HUES48 (cell line): ENCODE measurements at regions not wholly inside any gene's neighbourhood (a gene's known extent, or its start where the extent isn't known, plus 50 kb on each side); places are given as distances from the start of the nearest gene placed in this dataset.

Source experiments
- H3K27ac ChIP-seq: one replicate; pipeline ENCODE4 v1.7.0; 2013; ENCODE audit warnings: low read depth, low read length, inconsistent platforms
- H3K27me3 ChIP-seq: 2 replicates; pipeline ENCODE4 v1.6.1; 2013; ENCODE audit warnings: mild to moderate bottlenecking, low read length; ENCODE audit not compliant: control insufficient read depth, insufficient read depth
- H3K36me3 ChIP-seq: 2 replicates; pipeline ENCODE4 v1.6.1; 2013; ENCODE audit warnings: low read length; ENCODE audit not compliant: control insufficient read depth, insufficient read depth
- H3K4me1 ChIP-seq: 2 replicates; pipeline ENCODE4 v1.6.1; 2013; ENCODE audit warnings: mild to moderate bottlenecking, low read length; ENCODE audit not compliant: control insufficient read depth, insufficient read depth
- H3K4me3 ChIP-seq: 2 replicates; pipeline ENCODE4 v1.5.1; 2013; ENCODE audit warnings: mild to moderate bottlenecking, low read depth, low read length
- H3K9ac ChIP-seq: 2 replicates; pipeline ENCODE4 v1.6.1; 2013; ENCODE audit warnings: mild to moderate bottlenecking, low read depth, low read length, moderate library complexity
- H3K9me3 ChIP-seq: 2 replicates; pipeline ENCODE4 v1.6.1; 2013; ENCODE audit warnings: low read length; ENCODE audit not compliant: control insufficient read depth, insufficient read depth

DNA sequence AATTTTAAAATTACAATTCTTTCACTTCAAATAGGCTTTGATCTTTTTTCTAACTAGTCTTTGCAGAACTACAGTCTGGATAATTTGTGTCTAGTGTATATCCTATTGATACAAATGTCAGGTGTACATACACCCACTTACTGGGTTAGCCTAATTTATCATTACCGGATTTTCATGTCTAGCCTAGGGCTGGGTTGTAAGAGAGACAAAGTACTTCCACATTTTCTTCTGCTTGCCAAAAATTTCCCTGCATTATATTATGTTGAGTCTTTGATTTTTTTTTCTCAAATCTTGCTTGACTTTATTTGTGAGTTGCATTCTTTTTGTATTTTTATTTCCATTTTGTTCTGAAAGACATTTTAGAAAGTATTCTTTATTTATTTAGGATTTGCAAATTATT is 284.8 kb upstream of the FZD8 start:
- H3K9ac ChIP-seq, result no peak overlapping the region
- H3K27ac ChIP-seq, result no peak overlapping the region
- H3K4me1 ChIP-seq, result peaks cover 28% of the 10 kb centered on the region
- H3K4me3 ChIP-seq, result no peak overlapping the region
- H3K27me3 ChIP-seq, result no peaks in the 10 kb centered on the region
- no peaks in the 10 kb centered on the region for H3K36me3 ChIP-seq
- no peaks in the 10 kb centered on the region for H3K9me3 ChIP-seq

DNA sequence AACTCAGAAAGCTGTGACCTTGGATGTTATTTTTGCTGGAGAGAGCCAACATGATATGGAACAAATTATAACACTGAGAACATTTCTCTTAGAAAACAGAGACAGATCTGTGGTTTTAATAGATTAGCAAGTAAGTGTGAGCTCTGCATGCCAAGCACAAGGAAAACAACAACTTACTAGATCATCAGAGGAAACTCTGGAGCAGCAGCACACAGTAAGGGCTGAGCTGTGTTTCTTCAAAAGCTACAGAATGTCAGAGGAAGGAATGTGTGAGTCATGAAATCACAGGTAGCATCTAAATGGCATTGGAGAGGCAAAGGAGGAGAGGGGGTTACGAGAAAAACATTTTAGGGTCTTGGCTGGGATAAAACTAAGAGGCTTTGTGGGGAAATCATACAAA is 283.4 kb upstream of the FZD8 start:
- peak overlapping the region; percentile 79 for H3K27ac ChIP-seq
- no peaks in the 10 kb centered on the region for H3K9me3 ChIP-seq
- H3K4me3 ChIP-seq, result no peak overlapping the region
- H3K36me3 ChIP-seq, result no peaks in the 10 kb centered on the region
- no peaks in the 10 kb centered on the region for H3K27me3 ChIP-seq
- H3K9ac ChIP-seq, result no peak overlapping the region
- peaks cover 28% of the 10 kb centered on the region for H3K4me1 ChIP-seq

DNA sequence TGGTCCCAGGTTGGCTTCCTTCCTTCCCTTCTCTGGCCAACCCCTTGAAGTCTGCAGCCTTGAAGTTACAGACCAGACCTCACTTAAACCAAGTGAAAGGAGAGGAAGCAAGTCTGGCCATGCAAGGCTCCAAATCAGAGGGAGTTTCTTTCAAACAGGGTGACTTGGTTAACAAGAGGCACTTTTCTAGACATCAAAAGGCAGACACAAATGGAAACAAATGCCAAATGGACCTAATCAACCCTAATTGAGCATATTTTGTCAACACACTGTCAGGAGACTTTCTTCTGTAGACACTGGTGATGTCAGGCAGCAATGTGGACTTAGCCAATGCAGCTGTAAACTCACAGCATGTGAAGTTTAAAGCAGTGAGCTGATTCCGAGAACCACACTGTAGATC is 282.7 kb upstream of the FZD8 start:
- H3K4me3 ChIP-seq, result no peak overlapping the region
- H3K9me3 ChIP-seq, result no peaks in the 10 kb centered on the region
- H3K27ac ChIP-seq, result peak overlapping the region; percentile 79
- no peak overlapping the region for H3K9ac ChIP-seq
- H3K4me1 ChIP-seq, result peaks cover 28% of the 10 kb centered on the region
- H3K27me3 ChIP-seq, result no peaks in the 10 kb centered on the region
- H3K36me3 ChIP-seq, result no peaks in the 10 kb centered on the region

- Histone ChIP-seq H3K4me3 (no peak overlapping the region), H3K27me3 (no peaks in the 10 kb centered on the region), H3K4me1 (peaks cover 28% of the 10 kb centered on the region), H3K27ac (no peak overlapping the region), H3K9me3 (no peaks in the 10 kb centered on the region), H3K9ac (no peak overlapping the region), H3K36me3 (no peaks in the 10 kb centered on the region)
Measured at GRCh38 chr10:35922876-35923600, 280.9 kb upstream of the FZD8 start.

GRCh38 chr10:35921866-35922350 is 279.8 kb upstream of the FZD8 start:
- Histone ChIP-seq H3K9me3 (no peaks in the 10 kb centered on the region), H3K9ac (no peak overlapping the region), H3K4me1 (peaks cover 27% of the 10 kb centered on the region), H3K4me3 (no peak overlapping the region), H3K27me3 (no peaks in the 10 kb centered on the region), H3K27ac (no peak overlapping the region), H3K36me3 (no peaks in the 10 kb centered on the region)

- Histone ChIP-seq H3K4me3 (no peak overlapping the region), H3K9me3 (no peaks in the 10 kb centered on the region), H3K27me3 (no peaks in the 10 kb centered on the region), H3K36me3 (no peaks in the 10 kb centered on the region), H3K9ac (no peak overlapping the region), H3K27ac (no peak overlapping the region), H3K4me1 (peaks cover 4% of the 10 kb centered on the region; the same call in 1 of the 2 replicates)
Measured at GRCh38 chr10:35916791-35917190, 274.7 kb upstream of the FZD8 start.

- H3K36me3 ChIP-seq, result no peaks in the 10 kb centered on the region
- no peak overlapping the region for H3K4me3 ChIP-seq
- H3K27ac ChIP-seq, result peak overlapping the region; percentile 25
- H3K9me3 ChIP-seq, result no peaks in the 10 kb centered on the region
- no peak overlapping the region for H3K9ac ChIP-seq
- H3K4me1 ChIP-seq, result peaks cover 16% of the 10 kb centered on the region
- no peaks in the 10 kb centered on the region for H3K27me3 ChIP-seq
Measured at GRCh38 chr10:35913628-35914027, 271.5 kb upstream of the FZD8 start.

DNA sequence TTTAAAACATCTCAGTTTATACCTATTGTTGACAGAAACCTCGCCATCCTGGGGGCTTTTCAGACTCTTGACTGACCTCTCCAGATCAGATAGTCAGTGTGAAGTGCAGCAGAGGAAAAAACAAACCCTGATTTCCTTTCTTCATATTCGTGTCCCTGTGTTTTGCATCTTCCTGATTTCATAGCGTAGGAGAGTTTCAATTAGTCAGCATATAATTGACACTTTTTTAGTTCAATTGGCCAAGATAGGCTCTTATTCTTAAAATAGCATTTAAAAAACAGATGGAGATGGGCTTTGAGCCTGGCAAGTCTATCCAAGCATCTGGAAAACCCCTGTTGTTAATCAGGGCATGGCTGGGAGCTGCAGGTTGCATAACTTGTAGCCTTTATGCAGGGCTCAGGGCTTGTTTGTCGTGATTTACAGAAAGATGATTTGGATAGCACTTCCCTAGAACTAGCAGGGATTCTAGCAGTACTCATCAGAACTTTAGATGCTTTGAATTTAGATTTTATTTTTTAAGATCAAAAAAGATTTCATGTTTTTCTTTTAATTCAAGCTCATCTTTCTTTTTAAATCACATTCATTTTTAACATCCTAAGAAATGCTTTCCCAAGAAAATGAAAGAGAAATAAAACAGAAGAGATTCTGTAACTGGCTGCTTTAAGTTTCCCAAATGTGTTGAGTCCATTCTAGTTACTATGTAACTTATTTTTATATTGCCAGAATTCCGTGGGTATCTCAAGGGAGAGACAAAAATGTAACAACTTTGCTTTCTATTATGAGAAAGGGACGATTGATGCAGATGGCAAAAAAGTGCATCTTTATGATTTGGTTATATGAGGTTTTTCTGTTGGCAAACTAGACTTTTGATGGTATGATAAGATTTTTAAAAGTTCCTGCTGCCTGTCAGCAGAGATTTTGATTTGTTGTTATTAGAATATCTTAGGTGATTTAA is 270.8 kb upstream of the FZD8 start:
- no peaks in the 10 kb centered on the region for H3K36me3 ChIP-seq
- H3K27me3 ChIP-seq, result no peaks in the 10 kb centered on the region
- H3K4me1 ChIP-seq, result peaks cover 19% of the 10 kb centered on the region
- peak overlapping the region; percentile 11 for H3K27ac ChIP-seq
- H3K4me3 ChIP-seq, result no peak overlapping the region
- H3K9ac ChIP-seq, result no peak overlapping the region
- no peaks in the 10 kb centered on the region for H3K9me3 ChIP-seq

DNA sequence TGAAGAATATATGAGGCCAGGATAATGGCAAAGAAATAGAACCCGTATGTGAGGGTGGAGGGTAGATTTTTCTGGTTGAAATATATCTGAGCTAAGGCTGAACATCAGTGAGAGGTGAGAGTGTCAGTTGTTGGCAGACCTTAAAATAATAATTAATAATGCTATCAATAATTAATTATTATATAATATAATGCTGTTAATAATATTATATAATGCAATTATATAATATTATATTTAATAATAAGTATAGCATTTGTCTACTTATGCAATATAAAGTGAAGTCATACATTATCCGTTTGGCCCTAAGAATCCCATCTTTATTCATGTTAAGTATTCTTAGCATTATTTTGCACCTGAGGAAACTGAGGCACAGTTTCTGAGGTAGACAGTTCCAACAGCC is 269.9 kb upstream of the FZD8 start:
- no peaks in the 10 kb centered on the region for H3K36me3 ChIP-seq
- H3K4me1 ChIP-seq, result peaks cover 24% of the 10 kb centered on the region
- H3K27ac ChIP-seq, result no peak overlapping the region
- H3K4me3 ChIP-seq, result no peak overlapping the region
- no peak overlapping the region for H3K9ac ChIP-seq
- H3K27me3 ChIP-seq, result no peaks in the 10 kb centered on the region
- no peaks in the 10 kb centered on the region for H3K9me3 ChIP-seq

- peaks cover 24% of the 10 kb centered on the region for H3K4me1 ChIP-seq
Measured at GRCh38 chr10:35911233-35911632, 269.1 kb upstream of the FZD8 start.

GRCh38 chr10:35910234-35910633 is 268.1 kb upstream of the FZD8 start:
- Histone ChIP-seq H3K4me1 (peaks cover 24% of the 10 kb centered on the region), H3K4me3 (no peak overlapping the region), H3K27ac (no peak overlapping the region), H3K27me3 (no peaks in the 10 kb centered on the region), H3K36me3 (no peaks in the 10 kb centered on the region), H3K9me3 (no peaks in the 10 kb centered on the region), H3K9ac (no peak overlapping the region)

More at GRCh38 chr10:35911233-35911632, 269.1 kb upstream of the FZD8 start:
- Histone ChIP-seq H3K27ac (no peak overlapping the region), H3K9ac (no peak overlapping the region), H3K36me3 (no peaks in the 10 kb centered on the region), H3K27me3 (no peaks in the 10 kb centered on the region), H3K9me3 (no peaks in the 10 kb centered on the region), H3K4me3 (no peak overlapping the region)
